Breast epithelium (tissue), 3 donors: ENCODE measurements at regions not wholly inside any gene's neighbourhood (a gene's known extent, or its start where the extent isn't known, plus 50 kb on each side); places are given as distances from the start of the nearest gene placed in this dataset.

Experiments
- POLR2AphosphoS5 ChIP-seq, 3 donors: sonication (generic); formaldehyde crosslinking; IDR thresholded peaks; one replicate each; pipeline ENCODE4 v1.6.1; 2017; ENCODE audit warnings: antibody characterized with exemption in 3 of 3
- TF ChIP-seq, protein P1 (sequence below), 3 donors: fragments of 450-650 bp; IDR thresholded peaks; one replicate each; pipeline ENCODE4 v1.5.1; 2016 to 2017; ENCODE audit warnings: antibody characterized with exemption in 3 of 3, mild to moderate bottlenecking in 3 of 3, moderate library complexity in 3 of 3

DNA sequence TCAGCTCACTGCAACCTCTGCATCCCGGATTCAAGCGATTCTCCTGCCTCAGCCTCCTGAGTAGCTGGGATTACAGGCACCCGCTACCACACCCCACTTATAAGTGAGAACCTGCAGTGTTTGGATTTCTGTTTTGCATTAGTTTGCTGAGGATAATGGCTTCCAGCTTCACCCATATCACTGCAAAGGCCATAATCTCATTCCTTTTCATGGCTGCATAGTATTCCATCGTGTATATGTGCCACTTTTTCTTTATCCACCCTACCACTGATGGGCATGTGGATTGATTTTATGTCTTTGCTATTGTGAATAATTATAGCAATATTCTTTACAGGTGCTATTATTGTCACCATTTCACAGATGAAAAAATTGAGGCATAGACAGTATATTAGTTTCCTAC lies 301.0 kb upstream of the MAF start:
- TF ChIP-seq POLR2AphosphoS5 (IDR thresholded peaks at IDR 0.05): no peak
- TF ChIP-seq, protein P1, sequence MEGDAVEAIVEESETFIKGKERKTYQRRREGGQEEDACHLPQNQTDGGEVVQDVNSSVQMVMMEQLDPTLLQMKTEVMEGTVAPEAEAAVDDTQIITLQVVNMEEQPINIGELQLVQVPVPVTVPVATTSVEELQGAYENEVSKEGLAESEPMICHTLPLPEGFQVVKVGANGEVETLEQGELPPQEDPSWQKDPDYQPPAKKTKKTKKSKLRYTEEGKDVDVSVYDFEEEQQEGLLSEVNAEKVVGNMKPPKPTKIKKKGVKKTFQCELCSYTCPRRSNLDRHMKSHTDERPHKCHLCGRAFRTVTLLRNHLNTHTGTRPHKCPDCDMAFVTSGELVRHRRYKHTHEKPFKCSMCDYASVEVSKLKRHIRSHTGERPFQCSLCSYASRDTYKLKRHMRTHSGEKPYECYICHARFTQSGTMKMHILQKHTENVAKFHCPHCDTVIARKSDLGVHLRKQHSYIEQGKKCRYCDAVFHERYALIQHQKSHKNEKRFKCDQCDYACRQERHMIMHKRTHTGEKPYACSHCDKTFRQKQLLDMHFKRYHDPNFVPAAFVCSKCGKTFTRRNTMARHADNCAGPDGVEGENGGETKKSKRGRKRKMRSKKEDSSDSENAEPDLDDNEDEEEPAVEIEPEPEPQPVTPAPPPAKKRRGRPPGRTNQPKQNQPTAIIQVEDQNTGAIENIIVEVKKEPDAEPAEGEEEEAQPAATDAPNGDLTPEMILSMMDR (IDR thresholded peaks at IDR 0.05): no peak
